ENCODE measurements at regions not wholly inside any gene's neighbourhood (a gene's known extent, or its start where the extent isn't known, plus 50 kb on each side); places are given as distances from the start of the nearest gene placed in this dataset.

DNA sequence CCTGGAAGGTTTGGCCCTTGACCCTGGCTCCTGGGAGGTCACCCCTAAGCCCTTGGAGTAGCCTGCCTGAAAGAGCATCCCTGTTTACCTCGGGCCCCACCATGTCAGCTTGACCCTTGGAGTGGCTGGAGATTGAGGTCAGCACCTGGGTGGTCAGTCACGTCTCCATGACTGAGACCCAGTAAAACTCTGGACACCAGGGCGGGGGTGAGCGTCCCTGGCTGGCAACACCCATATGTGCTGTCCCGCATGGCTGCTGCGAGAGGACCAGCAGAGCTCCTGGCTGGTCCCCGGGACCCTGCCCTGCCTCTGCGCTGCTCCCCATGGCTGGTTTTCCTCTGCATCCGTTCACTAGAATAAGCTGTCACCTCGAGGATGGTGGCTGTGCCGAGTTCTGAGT, 91.2 kb downstream of the RBFOX3 start:
- TF ChIP-seq POLR2A (IDR thresholded peaks at IDR 0.05) = no peak
- TF ChIP-seq CTCF (IDR thresholded peaks at IDR 0.05) = no peak
- no peak for TF ChIP-seq POLR2AphosphoS5 (IDR thresholded peaks at IDR 0.05)
